H54 (cell line): ENCODE measurements at regions not wholly inside any gene's neighbourhood (a gene's known extent, or its start where the extent isn't known, plus 50 kb on each side); places are given as distances from the start of the nearest gene placed in this dataset.
"Not testable (repeated sequence)": the region's sequence is repeated elsewhere in the genome, so short reads cannot be mapped to it uniquely, and the experiment has no call there.

Source experiments
- DNase-seq: peaks from one replicate; pipeline ENCODE4 v3.0.0; 2011; ENCODE audit warnings: low spot score, mixed read lengths; ENCODE audit not compliant: insufficient read length
- FAIRE-seq: peaks from 3 replicates; lab custom pipeline; 2011; peaks lifted over from hg19 to GRCh38; lab: Jason Lieb, UNC
- POLR2A ChIP-seq: IDR thresholded peaks from 2 replicates; pipeline ENCODE4 v1.6.1; 2011; ENCODE audit warnings: low read depth, mild to moderate bottlenecking, low read length

DNA sequence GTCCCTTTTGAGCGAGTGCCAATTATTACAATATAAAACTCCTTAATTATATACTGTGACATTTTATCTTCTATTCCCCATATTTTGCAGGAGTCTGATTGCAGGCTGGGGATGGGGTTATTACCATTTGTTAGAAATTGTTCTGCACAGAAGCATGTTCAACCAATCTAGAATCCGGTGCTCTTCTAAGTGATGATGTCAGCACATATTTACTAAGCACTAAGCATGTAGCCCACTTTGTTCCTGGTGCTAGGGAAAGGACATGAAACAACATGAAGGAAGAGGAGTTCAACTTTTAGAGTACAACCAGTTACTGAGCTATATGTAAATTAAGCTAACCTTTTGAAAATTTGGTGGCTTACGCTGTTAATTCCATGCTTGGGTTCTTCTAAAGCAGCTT lies 52.8 kb upstream of the IL1RAPL2 start:
- TF ChIP-seq POLR2A, result no peak
- FAIRE-seq, result no peak
- DNase-seq, result no peak

DNA sequence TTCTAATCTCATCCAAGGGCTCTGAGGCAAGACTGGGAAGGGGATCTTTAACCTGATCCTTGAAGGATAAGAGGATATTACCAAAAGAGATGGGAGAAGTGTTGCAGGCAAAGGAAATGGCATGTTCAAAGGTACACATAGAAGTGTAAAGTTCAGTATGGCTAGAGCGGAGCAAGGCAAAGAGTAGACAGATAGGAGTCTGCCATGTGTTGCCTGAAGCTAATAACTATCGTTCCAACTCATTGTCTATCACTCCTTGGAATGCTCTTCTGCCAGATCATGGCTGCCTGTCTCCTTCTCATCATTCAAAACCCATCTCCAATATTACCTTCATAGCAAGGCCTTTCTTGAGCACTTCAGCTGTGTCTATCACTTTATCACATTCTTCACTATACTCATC lies 55.2 kb upstream of the IL1RAPL2 start:
- DNase-seq (no peak), FAIRE-seq (no peak)
- no peak for TF ChIP-seq POLR2A

DNA sequence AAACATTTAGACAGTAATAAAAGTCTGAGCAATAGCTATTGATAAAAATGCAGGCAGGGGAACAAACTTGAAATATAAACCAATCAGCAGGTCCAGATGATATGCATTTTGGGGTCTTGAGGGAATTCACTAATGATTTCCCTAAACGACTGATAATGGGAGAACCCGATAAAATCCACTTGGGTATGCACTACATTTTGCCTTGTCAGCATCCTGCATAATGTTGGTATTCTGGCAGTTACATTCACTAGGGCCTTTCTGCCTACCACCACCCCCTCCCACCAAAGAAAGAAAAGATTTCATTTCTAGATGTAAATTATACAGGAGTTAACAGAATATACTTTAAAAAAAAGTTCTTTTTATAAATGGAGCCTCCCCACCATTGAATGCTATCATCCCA lies 63.5 kb upstream of the IL1RAPL2 start:
- DNase-seq (no peak), FAIRE-seq (no peak)
- TF ChIP-seq POLR2A, result no peak

DNA sequence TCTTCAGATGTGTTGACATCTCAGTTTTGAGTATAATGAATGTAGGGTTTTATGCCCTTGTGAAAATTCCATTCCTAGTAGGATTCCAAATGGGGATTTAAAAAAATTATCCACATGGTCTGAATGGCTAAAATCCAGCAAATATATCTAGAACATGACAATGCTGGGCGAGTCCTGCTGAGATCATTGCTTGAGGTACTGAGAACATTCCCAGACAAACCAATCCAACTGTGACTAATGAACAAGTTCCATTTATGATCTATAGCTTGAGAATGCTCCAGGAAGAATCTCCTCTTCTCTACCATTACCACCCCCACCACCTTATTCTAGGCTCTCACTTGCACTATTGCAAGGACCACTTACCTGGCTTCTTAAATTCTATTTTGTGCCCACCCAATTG lies 77.2 kb upstream of the IL1RAPL2 start:
- DNase-seq (no peak), FAIRE-seq (no peak)
- no peak for TF ChIP-seq POLR2A

DNA sequence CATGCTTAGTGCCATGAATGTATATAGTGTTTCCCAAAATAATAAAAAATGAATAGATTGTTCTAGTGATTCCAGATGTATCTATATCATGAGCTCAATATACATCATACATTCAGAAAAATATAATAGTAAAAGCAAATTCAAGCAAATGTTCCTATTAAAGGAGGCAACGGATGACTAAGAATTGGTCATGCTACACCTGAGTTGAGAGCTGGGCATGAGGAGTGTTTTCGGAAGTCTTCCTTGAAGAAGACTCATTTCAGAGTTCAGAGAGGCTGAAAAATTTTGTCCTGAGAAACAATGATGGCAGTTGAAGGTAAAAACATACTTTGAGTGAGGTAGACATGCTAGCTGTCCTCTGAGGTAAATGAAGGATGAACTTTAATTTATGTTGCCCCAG lies 79.3 kb upstream of the IL1RAPL2 start:
- TF ChIP-seq POLR2A, result no peak
- no peak for DNase-seq
- FAIRE-seq, result no peak

DNA sequence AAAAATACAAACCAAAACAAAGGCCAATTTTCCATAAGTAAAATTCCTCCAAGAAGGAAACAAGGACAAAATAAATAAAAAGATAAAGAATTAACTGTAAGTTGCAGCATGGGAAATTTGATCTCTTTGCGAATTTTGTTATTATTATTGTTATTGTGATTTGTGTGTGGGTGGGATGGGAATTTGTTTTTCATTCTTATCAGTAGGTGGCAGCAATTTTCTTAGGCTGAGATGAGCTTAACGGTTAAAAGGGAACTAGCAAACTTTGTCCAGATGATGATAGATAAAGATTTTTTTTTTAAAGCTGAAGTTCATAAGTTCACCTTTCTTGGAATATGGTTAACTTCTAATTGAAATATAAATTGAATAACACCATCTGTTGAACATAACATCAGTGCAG lies 83.2 kb upstream of the IL1RAPL2 start:
- no peak for TF ChIP-seq POLR2A
- no peak for DNase-seq
- no peak for FAIRE-seq

DNA sequence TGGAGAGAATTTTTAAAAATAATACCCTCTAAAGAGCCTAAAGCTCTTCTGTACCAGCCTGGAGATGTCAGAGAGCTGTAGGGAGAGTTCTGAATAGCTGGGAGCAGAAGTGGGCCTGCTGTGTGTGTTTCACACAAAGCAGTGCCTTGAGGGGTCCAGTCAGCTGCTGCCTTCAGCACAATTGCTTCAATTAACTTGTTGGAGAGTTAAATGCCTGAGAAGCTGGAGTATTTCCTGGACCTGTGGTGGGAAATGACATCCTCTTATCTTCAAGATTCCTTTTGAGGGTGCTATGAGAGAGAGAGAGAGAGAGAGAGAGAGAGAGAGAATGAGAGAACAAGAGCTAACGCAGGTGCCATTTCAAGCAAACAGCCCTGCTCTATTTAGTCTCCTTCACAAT lies 96.2 kb upstream of the IL1RAPL2 start:
- DNase-seq, result no peak
- no peak for TF ChIP-seq POLR2A
- no peak for FAIRE-seq

DNA sequence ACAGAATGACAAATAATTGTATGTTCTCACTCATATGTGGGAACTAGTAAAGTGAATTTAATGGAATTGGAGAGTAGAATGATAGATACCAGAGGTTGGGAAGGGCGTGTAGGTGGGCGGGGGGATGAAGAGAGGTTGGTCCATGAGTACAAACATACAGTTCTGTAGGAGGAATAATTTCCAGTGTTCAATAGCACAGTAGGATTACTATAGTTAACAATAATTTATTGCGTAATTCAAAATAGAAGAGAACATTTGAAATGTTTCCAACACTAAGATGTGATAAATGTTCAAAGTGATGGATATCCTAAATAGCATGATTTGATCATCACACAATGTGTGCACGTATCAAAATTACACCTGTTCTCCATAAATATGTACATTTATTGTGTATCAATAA lies 106.2 kb upstream of the IL1RAPL2 start:
- FAIRE-seq, result no peak
- DNase-seq, result no peak
- TF ChIP-seq POLR2A, result no peak

DNA sequence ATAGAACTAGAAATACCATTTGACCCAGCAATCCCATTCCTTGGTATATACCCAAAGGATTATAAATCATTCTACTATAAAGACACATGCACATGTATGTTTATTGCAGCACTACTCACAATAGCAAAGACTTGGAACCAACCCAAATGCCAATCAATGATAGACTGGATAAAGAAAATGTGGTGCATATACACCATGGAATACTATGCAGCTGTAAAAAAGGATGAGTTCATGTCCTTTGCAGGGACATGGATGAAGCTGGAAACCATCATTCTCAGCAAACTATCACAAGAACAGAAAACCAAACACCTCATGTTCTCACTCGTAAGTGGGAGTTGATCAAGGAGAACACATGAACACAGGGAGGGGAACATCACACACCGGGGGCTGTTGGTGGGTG lies 108.9 kb upstream of the IL1RAPL2 start:
- DNase-seq, FAIRE-seq: not testable (repeated sequence)

DNA sequence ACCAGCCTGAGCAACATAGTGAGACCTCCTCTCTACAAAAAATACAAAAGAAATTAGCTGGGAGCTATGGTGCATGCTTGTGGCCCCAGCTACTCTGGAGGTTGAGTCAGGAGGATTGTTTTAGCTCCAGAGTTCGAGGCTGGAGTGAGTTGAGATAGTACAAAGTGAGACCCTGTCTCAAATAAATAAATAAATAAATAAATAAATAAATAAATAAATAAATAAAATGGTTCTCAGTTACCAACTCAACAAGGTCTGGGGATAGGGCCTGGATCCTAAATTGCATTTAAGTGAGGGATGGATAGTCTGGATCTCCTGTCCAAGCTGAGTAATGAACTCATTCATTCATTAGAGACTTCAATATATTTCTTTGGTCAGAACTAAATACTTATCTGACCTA lies 115.7 kb upstream of the IL1RAPL2 start:
- FAIRE-seq (no peak), DNase-seq (no peak)
- TF ChIP-seq POLR2A, result no peak

DNA sequence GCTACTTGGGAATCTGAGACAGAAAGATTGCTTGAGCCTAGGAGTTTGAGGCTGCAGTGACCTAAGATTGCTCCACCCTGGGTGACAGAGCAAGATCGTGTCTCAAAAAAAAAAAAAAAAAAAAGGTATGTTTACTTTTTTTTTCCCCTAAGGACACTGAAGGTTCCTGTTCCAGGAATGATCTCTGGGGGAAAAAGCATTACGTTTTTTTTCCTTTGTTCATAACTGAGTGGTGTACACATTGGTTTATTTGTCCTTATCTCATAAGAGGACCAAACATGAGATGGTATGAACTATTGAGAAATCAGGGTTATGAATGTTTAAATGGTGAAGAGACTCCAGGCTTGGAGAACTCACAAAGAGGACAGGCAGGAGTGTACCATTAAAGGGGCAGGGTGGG lies 120.4 kb upstream of the IL1RAPL2 start:
- TF ChIP-seq POLR2A, result no peak
- no peak for DNase-seq
- no peak for FAIRE-seq

DNA sequence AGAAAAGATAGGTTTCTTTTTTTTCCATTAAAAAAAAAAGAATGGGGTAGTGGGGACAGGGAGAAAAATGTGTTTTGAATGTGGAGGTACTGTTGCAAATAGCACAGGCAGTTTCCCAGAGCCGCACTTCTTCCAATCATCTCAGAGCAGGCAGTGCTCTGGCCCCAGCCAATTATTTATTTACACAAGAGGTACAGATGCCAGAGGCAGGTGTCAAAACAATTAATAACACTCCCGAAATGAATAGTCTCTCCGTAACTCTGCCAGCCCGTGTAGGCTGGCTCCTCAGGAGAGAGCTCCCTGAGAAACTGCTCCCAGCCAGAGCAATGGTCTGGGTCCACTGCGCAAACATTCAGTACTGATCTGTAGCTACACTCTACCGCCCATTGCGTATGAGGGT lies 130.8 kb upstream of the IL1RAPL2 start:
- DNase-seq (no peak), FAIRE-seq (no peak)
- no peak for TF ChIP-seq POLR2A

DNA sequence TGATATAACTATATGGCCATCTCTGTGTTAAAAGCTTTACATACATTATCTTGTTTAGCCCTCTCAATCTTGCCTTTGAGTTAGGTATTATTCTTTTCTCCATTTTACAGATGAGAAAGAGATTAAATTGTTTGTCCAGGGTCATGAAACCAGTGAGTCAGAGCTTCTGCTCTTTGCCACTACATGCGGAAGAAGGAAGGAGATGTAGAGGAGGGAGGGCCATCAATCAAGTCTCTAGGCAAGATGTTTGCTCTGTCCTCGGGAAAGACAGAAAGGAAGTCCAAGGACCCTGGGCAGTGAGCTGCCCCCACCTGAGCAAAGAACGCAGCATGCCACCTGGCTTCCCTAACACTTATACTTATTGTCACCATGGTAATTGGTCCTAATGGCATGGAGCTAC lies 133.7 kb upstream of the IL1RAPL2 start:
- FAIRE-seq (no peak), DNase-seq (no peak)
- no peak for TF ChIP-seq POLR2A

DNA sequence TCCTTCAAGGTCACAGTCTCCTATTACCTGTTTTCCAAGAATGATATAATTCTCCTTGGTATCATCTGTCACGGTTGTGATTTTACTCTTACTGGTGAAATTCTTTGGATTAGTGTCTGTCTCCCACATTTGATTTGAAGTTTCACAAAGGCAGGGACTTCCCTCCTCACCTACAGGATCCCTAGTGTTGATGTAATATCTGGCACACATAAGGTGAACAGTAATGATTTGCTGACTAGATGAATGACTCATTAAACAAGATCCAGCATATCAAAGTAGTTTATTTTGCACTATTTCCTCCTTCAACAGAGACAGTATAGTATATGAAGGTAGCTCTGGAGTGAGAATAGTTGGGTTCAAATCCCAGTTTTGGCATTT lies 135.3 kb upstream of the IL1RAPL2 start:
- TF ChIP-seq POLR2A, result no peak
- DNase-seq (no peak), FAIRE-seq (no peak)

DNA sequence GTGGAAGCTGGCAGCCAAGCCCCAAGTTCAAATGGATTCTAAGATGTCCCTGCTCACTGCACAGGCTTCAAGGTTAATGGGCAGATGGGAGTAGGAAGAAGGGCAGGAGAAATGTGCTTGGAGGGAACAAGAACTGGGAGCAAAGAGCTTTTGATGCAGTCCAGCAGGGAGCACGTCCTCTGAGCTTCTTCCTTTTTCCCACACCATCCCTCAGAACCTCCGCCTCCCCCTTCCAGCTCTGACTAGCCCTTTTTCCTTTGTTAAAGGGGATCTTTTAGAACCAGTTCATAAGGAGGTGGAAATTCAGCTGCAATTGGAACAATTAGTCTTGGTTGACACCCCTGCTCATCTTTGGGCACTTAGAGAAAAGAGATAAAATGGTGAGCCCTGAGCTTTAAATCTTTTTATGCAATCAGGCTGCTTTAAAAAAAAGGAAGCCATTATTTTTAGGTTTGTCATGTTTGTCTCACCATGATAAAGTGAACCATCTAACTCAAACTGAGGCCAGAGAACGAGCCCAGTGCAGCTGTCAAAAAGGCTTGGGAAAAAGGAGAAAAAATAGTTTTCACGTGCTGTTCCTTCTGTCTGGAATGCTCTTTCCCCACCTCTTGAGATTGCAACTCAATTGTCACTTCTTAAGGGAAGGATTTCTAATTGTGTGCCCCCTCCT lies 135.8 kb upstream of the IL1RAPL2 start:
- no peak for TF ChIP-seq POLR2A
- FAIRE-seq, result no peak
- DNase-seq, result no peak

DNA sequence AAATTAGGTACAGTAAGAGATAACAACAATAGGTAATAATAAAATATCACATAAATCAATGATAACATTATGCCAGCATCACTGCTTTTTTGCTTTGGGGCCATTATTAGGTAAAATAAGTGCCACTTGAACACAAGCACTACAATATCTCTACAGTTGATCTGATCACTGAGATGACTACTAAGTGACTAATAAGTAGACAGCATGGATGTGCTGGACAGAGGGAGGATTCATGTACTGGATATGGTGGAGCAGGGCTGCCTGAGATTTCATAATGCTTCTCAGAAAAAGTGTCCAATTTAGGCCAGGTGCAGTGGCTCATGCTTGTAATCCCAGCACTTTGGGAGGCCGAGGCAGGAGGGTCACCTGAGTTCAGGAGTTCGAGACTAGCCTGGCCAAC lies 137.8 kb upstream of the IL1RAPL2 start:
- no peak for TF ChIP-seq POLR2A
- FAIRE-seq (no peak), DNase-seq (no peak)
